Kidney tubule cell (primary cell): ENCODE measurements at regions not wholly inside any gene's neighbourhood (a gene's known extent, or its start where the extent isn't known, plus 50 kb on each side); places are given as distances from the start of the nearest gene placed in this dataset.
"Not testable (repeated sequence)": the region's sequence is repeated elsewhere in the genome, so short reads cannot be mapped to it uniquely, and the experiment has no call there.

Source experiments
- DNase-seq: peaks from one replicate; pipeline ENCODE4 v3.0.0-alpha.2; 2018; ENCODE audit warnings: low spot score

DNA sequence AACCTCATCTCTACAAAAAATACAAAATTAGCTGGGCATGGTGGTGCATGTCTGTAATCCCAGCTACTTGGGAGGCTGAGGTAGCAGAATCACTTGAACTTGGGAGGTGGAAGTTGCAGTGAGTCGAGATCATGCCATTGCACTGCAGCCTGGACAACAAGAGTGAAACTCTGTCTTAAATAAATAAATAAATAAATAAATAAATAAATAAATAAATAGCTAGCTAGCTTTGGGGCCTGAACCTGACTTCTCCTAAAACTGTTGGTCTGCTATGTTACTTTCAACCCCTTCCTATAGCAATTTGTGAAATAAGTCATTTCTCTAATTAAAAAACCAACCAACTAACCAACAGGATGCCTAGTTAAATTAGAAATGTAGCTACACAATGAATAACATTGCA, 101.0 kb upstream of the KCNG1 start:
- DNase-seq = not testable (repeated sequence)

DNA sequence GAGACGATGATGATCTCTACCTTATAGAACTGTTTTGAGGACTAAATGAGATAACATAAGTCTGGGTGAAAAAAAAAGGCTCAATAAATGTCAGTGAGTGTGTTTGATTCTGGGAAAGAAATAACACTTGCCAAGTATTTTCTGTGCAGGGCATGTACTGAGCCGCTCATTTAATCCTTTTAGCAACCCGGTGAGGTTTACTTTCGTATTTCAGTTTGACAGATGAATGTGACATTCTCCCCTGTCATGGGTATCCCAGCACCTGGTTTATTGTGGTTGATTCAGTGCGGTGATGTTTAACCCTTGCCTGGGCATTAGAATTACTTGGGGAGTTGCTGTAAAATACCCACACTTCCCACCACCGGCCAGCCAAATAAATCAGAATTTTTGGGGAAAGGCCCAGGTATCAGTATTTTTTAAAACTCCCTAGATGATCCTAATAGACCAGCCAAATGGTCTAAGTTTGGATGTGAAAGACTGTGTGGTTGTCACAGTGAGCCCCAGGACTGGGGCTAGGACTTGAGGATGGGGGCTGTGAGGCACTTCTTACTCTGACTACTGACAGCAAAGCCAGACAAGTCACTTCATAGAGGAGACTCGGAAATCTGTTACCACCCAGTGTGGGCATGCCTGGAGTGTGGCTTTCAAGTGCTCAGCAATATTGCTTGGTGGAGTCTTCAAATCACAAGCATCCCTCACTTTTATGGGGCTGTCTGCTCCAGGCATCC, 100.2 kb upstream of the KCNG1 start:
- DNase-seq = no peak

DNA sequence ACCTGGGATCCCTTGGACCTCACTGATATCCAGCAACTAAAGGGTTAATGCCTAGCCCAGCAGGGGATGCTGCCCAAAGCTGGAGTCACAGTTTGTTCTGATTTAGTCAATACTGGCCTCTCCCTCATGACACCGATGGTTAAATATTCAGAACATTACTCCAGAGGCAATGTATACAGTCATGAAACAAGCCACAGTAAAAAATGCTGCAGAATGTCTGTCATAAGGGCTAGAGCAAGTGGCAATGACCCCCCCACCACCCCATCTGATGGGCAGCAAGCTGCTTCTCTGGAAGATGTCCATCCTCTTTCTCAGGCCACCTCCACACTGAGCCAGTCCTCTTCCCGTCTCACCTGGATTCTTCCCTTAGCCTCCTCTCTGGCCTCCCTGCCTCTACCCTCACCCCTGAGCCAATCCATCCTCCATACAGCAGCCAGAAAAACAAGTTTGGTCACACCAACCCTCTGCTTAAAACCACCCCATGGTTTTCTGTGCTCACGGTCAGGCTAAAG, 99.0 kb upstream of the KCNG1 start:
- DNase-seq = peak; percentile 25

DNA sequence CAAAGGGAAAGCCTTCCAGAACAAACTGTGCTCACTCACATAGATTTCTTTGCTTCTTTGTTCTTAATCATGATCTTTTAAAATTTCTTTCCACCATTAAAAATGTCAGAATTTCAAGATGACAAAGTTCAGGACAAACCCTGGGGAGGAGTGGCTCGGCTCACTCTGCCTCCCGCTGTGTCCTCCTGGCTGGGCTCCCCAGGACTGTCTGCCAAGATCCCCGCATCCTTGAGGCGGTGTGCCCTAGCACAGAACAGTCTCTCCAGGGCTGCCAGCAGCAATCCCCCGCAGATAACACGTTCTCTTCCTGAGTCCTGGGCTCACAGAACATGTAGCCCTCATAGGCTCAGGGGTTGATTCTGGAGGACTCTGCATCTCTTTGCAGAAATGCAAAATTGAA, 98.4 kb upstream of the KCNG1 start:
- DNase-seq = no peak

DNA sequence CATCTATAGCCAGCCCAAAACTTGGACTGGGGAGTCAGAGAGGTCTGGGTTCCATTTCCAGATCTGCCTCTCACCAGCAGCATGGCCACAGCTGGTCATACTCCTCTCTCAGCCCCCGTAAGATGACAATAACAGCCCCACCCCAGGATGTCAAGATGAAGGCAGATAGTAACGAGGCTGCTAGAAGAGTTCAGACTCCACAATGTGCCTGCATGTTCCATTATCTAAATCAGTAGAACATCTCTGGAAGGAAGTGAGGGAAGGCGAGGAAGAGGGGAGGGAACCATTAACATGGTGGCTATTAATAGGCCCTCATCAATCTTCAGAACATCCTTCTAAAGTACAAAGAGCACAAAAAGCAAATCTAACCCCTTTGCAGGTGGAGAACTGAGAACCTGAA, 98.0 kb upstream of the KCNG1 start:
- no peak for DNase-seq

DNA sequence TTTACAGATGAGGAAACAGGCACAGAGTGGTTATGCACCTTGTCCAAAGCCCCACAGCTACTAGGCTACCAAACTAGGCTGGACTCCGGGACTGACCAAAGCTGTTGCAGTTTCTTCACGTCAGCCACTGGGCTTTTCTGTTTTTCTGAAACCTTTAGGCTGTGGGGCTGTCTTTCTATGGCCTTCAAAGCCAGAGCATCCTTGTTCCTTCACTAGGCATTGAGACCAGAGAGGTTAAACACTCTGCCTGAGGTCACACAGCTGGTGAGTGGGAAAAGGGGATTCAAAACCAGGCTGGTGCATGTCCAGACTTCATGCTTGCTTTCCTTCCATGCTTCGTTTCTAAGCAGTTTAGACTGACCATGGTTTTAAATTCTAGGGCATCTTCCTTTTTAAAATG, 97.5 kb upstream of the KCNG1 start:
- DNase-seq = no peak

DNA sequence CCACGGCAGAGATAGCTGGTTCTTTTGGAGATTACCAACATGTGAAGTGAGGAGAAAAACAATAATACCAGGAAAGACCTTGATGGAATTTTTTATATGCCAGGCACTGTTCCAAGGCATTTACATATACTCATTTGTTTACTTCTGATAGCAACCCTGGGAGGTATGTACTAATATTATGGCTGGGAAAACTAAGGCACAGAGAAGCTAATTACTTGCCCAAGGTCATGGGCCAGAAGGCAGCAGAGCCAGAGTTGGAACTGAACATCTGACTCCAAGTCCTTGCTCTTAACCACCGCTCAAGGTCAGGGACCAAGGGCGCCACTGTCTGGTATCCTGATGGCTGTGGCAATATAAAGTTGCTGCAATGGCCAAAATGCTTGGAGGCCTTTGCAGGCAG, 97.0 kb upstream of the KCNG1 start:
- DNase-seq = no peak

DNA sequence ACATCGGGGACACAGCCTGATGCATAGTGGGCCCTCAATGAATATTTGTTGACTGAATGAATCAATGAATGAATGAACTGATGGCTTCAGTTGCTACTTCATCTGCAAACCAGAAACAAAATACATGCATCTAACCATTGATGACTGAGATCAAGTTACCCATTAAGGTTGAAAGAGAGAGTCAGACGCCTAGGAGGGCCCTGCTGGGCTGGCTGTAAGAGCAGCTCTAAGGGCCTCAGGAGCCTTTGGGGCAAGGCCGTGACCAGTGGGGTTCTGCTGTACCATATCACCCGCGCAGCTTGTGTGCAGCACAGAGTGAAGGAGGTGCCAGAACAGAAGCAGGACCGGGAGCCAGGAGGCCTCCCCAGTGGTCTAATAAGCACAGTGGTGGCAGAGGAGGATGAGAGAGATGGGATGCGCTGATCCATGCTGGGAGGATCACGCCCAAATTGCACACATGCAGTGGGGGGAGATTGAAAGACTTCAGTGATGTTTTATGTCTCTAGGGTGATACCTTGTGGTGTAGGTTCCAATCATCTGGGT, 96.1 kb upstream of the KCNG1 start:
- no peak for DNase-seq

DNA sequence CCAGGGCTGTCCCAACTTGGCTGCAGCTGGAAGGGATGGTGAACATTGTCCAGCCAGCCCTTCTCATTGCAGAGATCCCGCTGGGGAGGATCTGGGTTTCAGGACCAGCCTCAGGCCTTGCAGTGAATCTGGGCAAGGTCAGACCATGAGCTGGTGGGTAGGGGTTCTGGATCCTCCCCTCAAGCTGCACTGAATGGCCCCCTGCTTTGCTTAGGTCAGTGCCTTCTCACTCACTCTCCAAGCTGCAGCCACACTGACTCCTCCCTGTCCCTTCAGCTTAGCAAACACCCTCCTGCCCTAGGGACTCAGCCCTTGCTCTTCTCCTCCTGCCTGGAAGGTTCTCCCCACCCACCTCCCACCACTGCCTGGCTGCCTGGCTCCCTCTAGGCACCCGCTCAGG, 95.3 kb upstream of the KCNG1 start:
- no peak for DNase-seq

DNA sequence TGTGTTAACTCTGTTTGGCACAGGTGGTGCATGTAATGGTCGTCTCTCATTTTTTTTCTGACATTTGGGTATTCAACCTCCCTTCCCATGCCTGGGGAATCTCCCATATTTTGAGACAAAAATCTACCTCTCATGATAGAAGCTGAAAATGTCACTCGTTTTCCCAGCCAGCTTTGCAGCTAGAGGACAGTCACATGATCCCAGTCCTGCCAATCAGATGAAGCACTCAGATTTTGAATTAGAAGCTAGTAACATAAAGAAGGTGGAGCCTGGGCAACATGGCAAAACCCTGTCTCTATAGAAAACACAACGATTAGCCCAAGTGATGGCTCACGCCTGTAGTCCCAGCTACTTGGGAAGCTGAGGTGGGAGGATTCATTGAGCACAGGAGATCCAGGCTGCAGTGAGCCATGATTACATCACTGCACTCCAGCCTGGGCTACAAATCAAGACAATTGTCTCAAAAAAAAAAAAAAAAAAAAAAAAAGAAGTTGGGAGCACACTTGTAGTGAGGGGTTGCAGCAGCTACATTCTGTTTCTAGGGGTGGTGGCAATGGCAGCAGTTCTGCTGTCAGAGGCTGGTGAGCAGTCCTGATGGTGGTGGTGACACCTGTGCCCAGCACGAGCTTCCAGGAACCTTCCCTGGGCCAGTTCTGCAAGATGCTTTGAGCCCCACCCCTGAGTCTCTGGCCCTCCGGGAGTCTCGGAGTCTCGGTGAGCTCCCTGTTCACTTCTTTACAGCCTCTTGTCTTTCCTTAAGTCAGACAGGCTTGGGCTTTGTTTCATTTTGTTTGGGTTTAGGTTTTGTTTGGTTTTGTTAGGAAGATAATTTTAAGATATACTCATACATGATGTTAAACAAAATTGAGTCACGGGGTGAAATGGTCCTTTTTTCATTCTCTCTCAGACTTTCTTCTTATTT, 94.1 kb upstream of the KCNG1 start:
- no peak for DNase-seq

DNA sequence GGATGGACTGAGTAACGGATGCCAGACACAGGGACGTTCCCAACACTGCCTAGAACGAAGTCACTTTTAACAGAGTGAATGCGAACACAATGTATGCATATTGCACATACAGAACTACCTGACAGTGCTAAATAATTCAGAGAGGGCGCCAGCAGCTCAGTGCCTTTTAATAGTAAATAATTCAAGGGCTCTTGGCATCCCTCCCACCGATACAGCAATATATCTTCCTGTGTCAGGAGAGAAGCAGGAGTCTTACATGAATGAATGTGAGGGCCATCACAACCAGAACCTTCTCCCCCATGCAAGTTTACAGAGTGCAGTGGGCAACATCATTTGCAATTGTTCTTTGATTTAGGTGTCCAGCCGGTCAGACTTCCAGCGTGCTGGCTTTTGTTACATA, 88.4 kb upstream of the KCNG1 start:
- no peak for DNase-seq

DNA sequence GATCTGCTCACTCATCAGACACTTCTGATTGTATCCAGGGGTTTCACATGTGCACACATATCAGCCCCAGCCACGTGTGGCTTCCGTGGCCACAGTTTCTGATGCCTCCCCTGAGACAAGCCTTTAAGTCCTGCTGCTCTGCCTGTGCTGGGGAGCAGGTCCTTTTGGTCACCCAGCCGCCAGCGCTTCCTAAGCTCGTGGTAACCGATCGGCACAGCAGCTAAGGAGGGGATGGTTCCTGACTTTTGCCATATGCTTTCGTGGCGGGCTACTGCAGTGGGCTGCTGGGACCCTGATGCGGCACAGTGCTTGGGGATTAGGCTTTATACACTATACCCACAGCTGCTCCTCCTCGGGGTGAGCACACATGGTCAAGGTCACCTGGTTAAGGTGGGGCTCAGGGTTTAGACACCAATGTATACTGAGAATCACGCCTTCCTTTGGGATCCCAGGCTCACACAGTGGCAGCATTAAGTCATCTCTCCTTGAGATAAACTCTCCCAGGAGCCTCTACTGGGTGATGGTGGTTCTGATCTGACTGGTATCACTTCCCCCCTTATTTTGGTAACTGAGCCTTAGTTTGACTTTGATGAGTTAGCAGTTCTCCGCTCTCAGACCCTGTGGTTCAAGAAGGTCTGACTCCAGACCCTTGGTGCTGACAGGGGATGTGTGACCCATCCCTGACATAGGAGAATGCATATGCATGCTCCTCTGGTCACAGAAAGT, 85.9 kb upstream of the KCNG1 start:
- DNase-seq = no peak

DNA sequence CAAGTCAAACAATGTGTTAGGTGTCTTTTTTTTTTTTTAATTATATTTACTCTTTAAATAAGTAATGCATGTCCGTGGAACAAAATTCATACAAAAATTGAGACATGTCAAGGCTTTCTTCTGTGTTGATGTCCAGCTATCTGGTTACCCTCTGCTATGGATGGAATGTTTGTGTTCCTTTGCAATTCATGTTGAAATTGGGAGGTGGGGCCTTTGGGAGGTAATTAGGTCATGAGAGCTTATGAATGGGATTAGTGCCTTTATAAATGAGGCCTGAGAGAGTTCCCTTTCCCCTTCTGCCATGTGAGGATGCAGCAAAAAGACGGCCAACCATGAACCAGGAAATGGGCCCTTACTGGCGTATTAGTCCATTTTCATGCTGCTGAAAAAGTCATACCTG, 83.1 kb upstream of the KCNG1 start:
- DNase-seq = no peak

DNA sequence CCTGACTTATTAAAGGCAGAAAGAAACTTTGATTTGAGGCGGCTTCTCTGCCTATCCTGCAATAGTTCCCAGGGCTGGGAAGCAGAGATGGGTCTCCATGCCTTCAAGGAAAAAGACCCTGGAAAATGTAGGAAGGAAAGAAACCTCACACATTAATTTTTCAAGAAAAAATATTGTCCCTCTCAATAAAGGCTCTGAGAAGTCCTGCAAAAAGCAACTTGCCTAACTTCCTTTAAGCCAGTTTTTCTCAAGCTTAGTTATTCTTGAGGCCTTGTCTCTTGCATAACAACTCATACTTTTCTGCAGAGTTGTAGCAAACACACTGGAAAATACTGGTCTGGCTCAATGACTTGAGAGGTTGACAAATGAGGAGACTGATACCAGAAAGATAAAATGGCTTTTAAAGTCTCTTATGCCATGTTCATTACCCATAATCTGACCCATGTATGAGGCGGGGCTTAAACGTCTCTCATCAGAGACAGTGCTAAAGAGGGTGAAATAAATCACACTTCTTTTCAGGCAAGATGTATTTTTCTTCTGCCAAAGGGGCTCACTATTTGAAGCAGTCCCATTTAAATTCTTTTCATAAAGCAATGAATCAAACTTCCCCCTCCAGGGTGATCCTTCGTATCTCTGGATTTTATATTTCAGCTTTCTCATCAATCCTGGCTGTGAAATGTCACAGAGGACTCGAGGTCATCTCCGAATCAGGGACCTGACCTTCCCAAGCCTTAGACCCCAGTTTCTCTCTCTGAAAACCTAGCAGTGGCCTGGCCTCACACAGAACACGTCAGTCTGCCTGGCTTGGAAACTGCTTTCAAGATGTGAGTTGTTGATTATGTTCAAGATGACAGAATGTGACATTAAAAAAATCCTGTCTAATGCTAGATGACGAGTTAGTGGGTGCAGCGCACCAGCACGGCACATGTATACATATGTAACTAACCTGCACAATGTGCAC, 82.3 kb upstream of the KCNG1 start:
- DNase-seq = no peak

DNA sequence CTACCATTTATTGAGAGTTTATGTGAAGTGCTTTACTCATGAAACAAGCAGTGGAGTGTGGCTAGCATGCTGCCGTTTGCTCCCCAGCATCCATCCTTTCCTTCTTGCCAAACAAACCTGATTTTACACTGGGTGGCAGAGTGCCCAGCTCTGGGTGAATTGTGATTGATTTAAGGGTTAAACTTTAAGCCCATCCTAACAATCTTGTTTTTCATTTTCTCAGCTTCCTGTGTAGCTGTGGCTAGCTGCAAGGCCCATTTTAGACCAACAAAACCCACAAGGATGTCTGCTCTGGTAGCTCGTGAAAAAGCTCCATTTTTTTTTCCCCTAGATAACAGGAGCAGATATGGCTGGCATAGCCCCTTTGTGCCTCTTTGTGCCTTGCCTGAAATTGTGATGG, 77.7 kb upstream of the KCNG1 start:
- no peak for DNase-seq

DNA sequence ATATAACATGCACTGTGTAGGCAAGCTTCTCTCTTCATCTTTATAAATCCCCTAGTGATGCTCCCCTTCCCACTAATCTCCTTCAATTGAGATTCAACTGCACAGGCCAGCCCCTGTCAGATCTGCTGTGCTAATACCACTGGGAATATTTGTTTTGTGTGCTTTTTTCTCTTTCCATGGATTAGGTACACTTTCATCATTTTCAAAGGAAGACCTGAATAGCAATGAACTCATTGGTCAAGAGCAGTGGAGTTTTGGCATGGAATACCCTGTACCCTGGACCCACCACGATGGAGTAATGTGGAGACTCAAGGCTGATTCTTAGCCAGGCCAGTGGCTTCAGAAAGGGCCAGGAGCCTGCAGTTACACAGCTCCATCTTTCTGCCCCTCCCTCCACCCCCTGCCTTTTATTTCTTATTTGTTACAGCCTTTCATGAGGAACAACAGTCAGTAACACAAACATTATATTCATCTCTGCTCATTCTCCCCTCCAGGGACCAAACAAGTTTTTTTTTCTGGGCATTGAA, 75.4 kb upstream of the KCNG1 start:
- DNase-seq = no peak

DNA sequence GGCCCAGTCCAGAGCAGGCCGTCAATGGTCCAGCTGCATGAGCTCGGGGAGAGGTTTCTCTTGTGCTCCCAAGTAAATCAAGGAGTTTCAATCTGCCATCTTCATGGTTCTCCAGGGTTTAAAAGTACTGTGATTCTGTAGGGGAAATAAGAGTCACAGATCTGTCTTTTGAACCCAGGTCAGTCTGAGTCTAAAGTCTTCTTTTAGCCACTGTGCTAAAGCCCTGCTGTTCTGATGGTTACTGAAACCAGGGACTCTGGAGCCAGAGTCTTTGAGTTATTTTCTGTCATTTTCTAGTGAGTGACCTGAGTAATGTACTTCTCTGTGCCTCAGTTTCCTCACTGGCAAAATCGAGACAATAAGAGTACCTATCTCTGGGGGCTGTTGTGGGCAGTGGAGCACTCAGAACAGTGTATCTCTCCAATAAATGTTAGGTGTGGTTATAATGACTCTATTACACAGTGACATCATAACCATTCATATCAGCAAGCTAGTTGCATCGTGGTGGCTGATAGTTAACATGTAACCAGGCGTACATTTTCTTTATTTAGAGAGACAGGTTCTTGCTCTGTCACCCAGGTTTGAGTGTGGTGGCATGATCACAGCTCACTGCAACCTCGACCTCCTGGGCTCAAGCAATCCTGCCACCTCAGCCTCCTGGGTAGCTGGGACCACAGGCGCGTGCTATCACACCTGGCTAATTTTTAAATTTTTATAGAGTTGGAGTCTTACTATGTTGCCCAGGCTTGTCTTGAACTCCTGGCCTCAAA, 74.6 kb upstream of the KCNG1 start:
- no peak for DNase-seq

DNA sequence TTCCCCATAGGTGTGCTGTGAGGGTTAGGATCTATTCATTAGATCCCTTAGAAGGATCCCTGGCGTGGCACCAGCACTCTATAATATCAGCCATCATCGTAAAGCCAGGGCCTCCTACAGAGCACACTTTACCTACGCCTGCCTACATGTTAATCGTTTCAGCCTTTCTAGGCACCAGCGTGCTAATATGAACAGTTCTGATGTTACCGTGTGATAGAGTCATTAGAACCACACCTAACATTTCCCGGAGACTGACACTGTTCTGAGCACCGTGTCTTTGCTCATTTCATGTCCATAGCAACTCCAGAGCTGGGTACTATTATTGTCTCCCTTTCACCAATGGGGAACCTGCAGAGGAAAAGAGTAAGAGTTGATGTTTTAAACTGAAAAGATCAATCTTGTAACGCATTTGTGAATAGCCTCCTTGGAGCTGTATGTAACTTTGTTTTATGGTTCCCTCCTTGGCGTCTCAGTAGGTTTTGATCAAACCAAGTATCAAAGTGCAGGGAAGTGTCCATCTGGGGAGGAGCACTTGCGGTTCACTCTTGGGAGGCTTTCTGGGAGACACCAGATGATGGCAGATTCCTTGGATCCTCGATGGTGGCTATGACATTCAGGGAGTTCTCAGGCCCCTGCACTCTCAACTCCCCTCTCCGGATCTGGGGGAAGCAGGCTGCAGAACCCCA, 73.8 kb upstream of the KCNG1 start:
- DNase-seq = no peak
